HG03066 (cell line): ENCODE measurements at regions not wholly inside any gene's neighbourhood (a gene's known extent, or its start where the extent isn't known, plus 50 kb on each side); places are given as distances from the start of the nearest gene placed in this dataset.
"Not testable (repeated sequence)": the region's sequence is repeated elsewhere in the genome, so short reads cannot be mapped to it uniquely, and the experiment has no call there.

ENCODE experiments used
- ATAC-seq: cut with Tn5 transposase; IDR thresholded peaks from one replicate; pipeline ENCODE4 v1.9.1; 2021; ENCODE audit warnings: low read depth; ENCODE audit not compliant: unreplicated experiment

GRCh38 chr12:70008944-70009343, 183.9 kb downstream of the MYRFL start:
- no peak for ATAC-seq

- ATAC-seq, result no peak
Measured at GRCh38 chr12:70011353-70011752, 186.3 kb downstream of the MYRFL start.

- not testable (repeated sequence) for ATAC-seq
Measured at GRCh38 chr12:70013016-70013415, 188.0 kb downstream of the MYRFL start.

- no peak for ATAC-seq
Measured at GRCh38 chr12:70028515-70028914, 203.5 kb downstream of the MYRFL start.

DNA sequence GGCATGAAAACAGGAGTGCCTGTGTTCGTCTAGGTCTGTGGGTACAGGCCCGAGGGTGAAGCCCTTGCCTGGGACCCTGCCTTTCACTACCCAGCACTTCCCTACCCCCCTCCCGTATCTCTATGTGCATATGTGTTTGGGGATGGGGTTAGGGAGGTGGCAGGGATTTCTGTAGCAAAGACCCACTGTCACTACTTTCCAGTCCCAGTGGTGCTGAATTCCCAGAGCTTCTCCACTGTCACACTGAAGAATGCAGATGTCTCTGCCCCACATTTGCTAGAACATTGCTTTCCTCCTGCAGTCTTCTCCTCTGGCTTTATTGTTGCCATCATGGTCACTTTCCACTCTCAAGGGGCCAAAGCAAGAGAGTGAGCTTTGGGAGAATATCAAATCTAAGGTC, 203.9 kb downstream of the MYRFL start:
- no peak for ATAC-seq

- no peak for ATAC-seq
Measured at GRCh38 chr12:70031046-70031445, 206.0 kb downstream of the MYRFL start.

DNA sequence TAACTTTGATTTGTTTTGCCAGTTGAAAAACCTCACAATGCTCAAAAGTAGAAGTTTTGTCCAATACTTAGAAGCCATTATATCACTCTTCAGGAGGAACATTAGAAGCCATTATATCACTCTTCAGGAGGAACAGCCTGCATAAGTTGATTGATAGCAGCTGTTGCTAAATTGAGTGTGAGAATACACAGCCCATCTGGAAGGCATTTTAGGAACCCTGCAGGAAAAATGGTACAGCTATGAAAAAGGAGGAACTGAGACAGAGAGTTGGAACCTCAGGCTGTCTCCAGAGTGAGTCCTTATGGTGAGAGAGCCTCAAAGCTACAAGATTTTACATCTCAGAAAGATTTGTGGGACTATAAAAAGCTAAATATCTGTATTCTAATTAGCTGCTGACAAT, 207.0 kb downstream of the MYRFL start:
- no peak for ATAC-seq

DNA sequence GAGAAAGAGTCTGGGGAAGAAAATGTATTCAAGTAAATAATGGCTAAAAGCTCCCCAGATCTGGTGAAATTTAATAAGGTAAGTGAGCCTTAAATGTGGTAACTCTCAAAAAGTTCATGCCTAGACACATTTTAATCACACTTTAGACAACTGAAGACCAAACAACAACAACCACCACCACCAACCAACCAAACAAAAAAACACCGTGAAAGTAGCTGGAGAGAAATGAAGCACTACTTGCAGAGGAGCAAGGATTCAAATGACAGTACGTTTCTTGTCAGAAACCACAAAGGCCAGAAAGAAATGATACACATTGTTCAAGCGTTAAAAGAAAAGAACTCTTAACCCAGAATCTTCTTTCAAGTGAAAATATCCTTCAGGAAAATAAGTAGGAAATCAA, 208.3 kb downstream of the MYRFL start:
- no peak for ATAC-seq

DNA sequence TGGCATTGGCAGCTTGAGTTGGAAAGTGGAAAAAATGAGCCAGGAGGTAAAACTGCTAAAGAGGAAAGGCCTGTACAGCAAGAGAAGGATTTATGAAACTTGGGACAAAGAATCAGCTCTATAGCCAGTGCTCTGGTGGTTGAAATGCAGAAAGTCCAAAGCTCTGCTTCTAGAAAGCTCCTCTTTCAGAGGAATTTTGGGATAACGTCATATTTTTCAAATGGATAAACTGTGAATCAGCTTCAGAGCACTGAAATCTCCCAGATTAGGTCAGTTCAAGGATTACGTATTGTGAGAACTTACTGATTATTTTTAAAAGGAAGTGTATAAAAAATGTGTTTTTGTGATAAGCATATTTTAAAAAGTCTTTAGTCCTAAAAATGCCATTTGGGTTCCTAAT, 203.1 kb upstream of the CNOT2 start:
- no peak for ATAC-seq

DNA sequence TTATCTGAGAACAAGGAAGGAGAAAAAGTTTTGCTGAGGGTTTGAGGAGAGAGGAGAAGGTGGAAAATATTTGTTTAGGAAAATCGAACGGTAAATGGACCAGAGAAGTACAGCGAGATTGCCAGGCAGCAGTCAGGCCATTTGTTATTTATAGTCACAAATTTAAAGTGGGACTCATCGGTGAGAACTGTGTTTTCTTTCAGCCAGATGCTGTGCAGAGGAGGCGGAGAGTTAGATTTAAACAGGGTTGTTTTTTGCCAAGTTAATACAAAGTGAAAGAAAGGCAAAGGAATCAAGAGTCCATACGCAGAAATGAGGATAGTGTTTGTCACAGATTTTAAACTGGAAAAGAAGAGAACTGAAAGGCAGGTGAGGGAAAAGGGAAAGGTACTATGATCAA, 200.6 kb upstream of the CNOT2 start:
- ATAC-seq, result no peak

- ATAC-seq, result no peak
Measured at GRCh38 chr12:70043490-70044138, 199.6 kb upstream of the CNOT2 start.

GRCh38 chr12:70044167-70044566, 199.1 kb upstream of the CNOT2 start:
- ATAC-seq, result no peak

DNA sequence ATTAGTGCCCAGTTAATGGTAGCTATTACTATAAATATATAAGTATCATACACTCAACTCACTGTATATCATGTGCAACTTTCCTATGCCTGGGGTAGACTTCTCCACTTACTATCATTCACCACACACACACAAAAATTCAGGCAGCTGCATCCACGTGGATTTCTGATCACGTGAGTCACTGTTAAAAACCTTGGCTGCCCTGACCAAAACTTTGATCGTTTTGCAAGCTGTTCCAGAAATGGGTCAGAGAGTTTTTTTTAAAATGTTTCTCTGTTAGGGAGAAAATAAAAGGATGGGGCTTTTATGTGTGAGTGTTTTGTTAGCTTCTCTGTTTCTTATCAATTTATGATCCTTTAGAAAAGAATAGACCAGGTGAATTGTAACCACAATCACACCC, 198.2 kb upstream of the CNOT2 start:
- ATAC-seq, result no peak

GRCh38 chr12:70045514-70045913, 197.7 kb upstream of the CNOT2 start:
- no peak for ATAC-seq

GRCh38 chr12:70048521-70049250, 194.5 kb upstream of the CNOT2 start:
- peak; percentile 38 for ATAC-seq

GRCh38 chr12:70049596-70050360, 193.5 kb upstream of the CNOT2 start:
- peak; percentile 86 for ATAC-seq

- no peak for ATAC-seq
Measured at GRCh38 chr12:70052476-70052875, 190.8 kb upstream of the CNOT2 start.

DNA sequence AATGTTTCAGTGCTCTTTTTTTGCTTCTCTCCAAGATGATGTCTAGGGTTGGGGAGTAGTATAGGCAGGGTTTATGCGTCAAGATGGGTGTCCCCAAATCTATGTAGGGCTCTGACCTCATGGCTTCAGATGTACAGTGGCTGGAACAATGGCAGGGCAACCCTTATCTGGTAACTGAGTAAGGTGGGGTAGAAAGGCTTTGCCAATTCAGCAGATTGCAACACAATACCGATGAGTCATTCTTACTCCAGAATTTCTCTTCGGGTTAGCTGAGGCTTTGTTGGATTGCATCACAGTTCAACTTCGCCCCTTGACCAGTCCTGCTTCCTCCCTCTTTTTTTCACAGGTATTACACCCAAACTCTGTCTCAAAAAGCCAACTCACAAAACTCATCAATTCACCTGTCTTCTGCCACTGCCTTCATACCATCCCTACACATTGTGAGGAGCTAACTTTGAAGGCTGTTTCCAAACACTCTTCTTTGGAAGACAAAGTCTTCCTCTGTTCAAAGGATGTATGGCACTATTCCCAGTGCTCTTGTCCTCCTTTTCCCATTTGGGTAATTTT, 190.2 kb upstream of the CNOT2 start:
- ATAC-seq, result no peak

DNA sequence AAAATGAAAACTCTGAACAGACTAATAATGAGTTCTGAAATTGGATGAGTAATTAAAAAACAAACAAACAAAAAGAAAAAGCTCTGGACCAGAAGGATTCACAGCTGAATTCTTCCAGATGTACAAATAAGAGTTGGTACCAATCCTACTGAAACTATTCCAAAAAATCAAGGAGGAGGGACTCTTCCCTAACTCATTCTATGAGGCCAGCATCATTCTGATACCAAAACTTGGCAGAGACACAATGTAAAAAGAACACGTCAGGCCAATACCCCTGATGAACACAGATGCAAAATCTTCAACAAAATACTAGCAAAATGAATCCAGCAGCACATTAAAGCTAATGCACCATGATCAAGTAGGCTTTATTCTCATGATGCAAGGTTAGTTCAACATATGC, 183.9 kb upstream of the CNOT2 start:
- no peak for ATAC-seq

DNA sequence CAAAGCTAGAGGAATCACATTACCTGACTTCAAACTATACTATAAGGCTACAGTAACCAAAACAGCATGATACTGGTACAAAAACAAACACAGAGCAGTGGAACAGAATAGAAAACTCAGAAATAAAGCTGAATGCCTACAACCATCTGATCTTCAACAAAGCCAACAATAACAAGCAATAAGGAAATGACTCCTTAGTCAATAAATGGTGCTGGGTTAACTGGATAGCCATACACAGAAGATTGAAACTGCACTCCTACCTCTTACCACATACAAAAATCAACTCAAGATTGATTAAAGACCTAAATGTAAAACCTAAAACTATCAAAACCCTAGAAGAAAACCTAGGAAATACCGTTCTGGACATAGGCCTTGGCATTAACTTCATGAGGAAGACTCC, 182.6 kb upstream of the CNOT2 start:
- ATAC-seq, result no peak

DNA sequence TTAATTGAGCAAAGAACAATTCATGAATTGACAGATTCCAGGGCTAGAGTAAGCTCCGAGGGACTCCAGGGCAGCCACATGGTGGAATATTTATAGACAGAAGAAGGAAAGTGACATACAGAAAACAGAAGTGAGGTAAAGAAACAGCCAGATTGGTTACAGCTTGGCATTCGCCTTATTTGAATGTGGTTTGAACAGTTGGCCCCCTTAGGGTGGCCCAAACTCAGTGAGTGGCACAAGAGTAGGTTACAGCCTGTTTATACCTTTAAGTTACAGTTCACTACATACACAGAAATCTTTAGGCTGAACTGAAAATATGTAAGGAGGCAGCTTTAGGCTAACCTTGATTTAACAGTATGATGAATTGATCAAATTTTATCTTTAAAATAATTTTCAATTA, 174.5 kb upstream of the CNOT2 start:
- no peak for ATAC-seq
